ENCODE measurements at regions not wholly inside any gene's neighbourhood (a gene's known extent, or its start where the extent isn't known, plus 50 kb on each side); places are given as distances from the start of the nearest gene placed in this dataset.

- TF ChIP-seq CTCF (IDR thresholded peaks at IDR 0.05) (no peak), REST (IDR thresholded peaks at IDR 0.05; ENCODE audit: insufficient read depth in 1 of 2, low read depth in 2 of 2, low read length in 1 of 2) (no peak), POLR2AphosphoS5 (IDR thresholded peaks at IDR 0.05; ENCODE audit: low read depth, low read length) (no peak), TCF7L2 (IDR thresholded peaks at IDR 0.05; ENCODE audit: low read depth, low read length) (no peak), SIN3A (IDR thresholded peaks at IDR 0.05; ENCODE audit: borderline replicate concordance, insufficient read depth, low read depth, low read length) (no peak)
These were observed 127.0 kb upstream of the MAFB start for GRCh38 chr20:40816039-40816352.

Data from Panc1 (cell line).